ENCODE measurements at regions not wholly inside any gene's neighbourhood (a gene's known extent, or its start where the extent isn't known, plus 50 kb on each side); places are given as distances from the start of the nearest gene placed in this dataset.

DNA sequence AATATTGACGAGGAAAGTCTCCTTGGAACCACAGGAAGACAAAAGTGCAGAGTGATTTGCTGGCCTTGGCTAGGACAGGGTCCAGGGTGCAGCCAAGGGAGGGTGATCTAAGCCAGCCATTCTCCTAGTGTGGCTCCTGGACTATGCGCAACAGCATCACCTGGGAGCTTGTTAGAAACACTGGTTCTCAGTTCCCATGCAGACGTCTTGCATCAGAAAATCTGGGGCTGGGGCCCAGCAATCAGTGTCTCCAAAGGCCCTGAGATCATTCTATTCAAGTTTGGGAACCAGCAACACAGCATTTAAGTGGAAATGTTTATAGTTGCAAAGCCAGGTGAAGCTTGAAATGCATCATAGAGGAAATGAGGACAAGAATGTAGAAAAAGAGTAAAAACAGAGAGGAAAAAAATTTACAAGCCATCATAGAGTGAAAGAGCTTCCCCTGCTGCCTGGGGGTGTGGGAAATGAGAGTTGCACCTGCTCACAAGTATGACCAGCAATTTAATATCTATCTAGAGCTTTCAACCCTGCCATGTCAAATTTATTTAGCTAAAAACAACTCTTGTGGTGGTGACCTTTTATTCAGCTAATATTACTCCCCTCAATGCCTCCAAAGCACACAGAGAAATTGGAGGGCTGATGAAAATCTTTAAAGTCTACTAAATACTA lies 54.4 kb upstream of the SEC11C start:
- Histone ChIP-seq H3K27me3 (ENCODE audit: insufficient read depth in 3 of 3, low read length in 2 of 3) (no peaks in the 10 kb centered on the region), H3K27ac (no peak overlapping the region), H3K4me1 (no peaks in the 10 kb centered on the region), H3K36me3 (ENCODE audit: insufficient read depth in 1 of 2, low read depth in 1 of 2) (no peaks in the 10 kb centered on the region), H3K4me3 (no peak overlapping the region), H3K9me3 (no peaks in the 10 kb centered on the region)
- DNase-seq (no peak), ATAC-seq (no peak)
- intact Hi-C loops (cut with DNase I), result loop anchor here in 1 of 2 donors (10.0 kb wide), 1 partner anchor 580 kb away; no protein-coding TSS in a partner anchor
- TF ChIP-seq, protein P1, sequence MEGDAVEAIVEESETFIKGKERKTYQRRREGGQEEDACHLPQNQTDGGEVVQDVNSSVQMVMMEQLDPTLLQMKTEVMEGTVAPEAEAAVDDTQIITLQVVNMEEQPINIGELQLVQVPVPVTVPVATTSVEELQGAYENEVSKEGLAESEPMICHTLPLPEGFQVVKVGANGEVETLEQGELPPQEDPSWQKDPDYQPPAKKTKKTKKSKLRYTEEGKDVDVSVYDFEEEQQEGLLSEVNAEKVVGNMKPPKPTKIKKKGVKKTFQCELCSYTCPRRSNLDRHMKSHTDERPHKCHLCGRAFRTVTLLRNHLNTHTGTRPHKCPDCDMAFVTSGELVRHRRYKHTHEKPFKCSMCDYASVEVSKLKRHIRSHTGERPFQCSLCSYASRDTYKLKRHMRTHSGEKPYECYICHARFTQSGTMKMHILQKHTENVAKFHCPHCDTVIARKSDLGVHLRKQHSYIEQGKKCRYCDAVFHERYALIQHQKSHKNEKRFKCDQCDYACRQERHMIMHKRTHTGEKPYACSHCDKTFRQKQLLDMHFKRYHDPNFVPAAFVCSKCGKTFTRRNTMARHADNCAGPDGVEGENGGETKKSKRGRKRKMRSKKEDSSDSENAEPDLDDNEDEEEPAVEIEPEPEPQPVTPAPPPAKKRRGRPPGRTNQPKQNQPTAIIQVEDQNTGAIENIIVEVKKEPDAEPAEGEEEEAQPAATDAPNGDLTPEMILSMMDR (IDR thresholded peaks at IDR 0.05), result no peak
- WGBS, 3 donors, result 85 to 91% (median 89%) methylated on average over 3 of the region's 3 CpGs

DNA sequence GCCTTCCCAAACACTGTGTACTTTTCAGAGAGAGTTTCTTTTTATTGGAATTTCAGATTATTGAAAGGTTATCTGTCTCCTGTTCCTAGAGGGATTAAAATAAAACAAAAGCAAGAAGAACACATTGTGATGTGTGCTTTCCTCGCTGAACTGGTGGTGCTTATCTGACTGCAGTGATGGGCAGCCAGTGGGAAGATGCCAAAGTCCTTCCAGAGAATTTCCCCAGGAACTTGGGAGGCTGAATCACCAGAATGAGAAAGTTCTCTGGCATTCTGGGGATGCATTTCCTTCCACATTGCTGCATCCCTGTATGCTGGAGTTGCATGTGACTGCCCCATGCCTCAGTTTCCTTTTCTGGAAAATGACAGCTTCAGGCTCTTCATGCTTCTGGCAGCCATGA lies 53.9 kb upstream of the SEC11C start:
- ATAC-seq (no peak), DNase-seq (no peak)
- Histone ChIP-seq H3K27me3 (ENCODE audit: insufficient read depth in 3 of 3, low read length in 2 of 3) (no peaks in the 10 kb centered on the region), H3K4me3 (no peak overlapping the region), H3K4me1 (no peaks in the 10 kb centered on the region), H3K9me3 (no peaks in the 10 kb centered on the region), H3K36me3 (ENCODE audit: insufficient read depth in 1 of 2, low read depth in 1 of 2) (no peaks in the 10 kb centered on the region), H3K27ac (no peak overlapping the region)
- TF ChIP-seq, protein P1 (IDR thresholded peaks at IDR 0.05), result no peak
- intact Hi-C loops (cut with DNase I), result loop anchor here in 1 of 2 donors (10.0 kb wide), 1 partner anchor 581 kb away; no protein-coding TSS in a partner anchor
- 63 to 74% (median 71%) methylated on average over 1 of the region's 1 CpG for WGBS, 3 donors

- ATAC-seq (no peak), DNase-seq (no peak)
- Histone ChIP-seq H3K9me3 (no peaks in the 10 kb centered on the region), H3K4me1 (no peaks in the 10 kb centered on the region), H3K36me3 (ENCODE audit: insufficient read depth in 1 of 2, low read depth in 1 of 2) (no peaks in the 10 kb centered on the region), H3K4me3 (no peak overlapping the region), H3K27me3 (ENCODE audit: insufficient read depth in 3 of 3, low read length in 2 of 3) (no peaks in the 10 kb centered on the region), H3K27ac (no peak overlapping the region)
- TF ChIP-seq, protein P1 (IDR thresholded peaks at IDR 0.05), result no peak
- intact Hi-C loops (cut with DNase I), result loop anchor here in 1 of 2 donors (10.0 kb wide), 1 partner anchor 582 kb away; no protein-coding TSS in a partner anchor
- 61 to 67% (median 67%) methylated on average over 4 of the region's 4 CpGs for WGBS, 3 donors
Measured at GRCh38 chr18:59086522-59086921, 53.2 kb upstream of the SEC11C start.

DNA sequence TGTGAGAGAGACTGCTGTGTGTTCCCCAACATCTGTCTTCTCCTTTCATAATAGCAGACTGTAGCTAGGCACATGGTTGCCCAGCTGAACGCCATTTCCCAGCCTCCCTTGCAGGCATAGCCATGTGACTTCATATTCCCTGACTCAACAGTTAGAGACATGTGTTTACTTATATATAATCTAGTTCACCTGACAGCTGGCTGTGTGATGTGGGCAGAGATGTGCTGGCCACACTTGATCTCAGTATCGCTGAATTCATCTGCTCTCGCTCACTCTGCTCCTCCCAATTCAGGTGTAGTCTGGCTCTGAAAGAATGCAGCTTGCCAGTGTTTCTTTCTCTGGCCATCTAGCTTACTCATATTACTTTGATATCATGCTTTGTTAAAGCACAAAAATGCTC lies 52.3 kb upstream of the SEC11C start:
- Histone ChIP-seq H3K4me3 (no peak overlapping the region), H3K27ac (no peak overlapping the region), H3K4me1 (no peaks in the 10 kb centered on the region), H3K36me3 (ENCODE audit: insufficient read depth in 1 of 2, low read depth in 1 of 2) (no peaks in the 10 kb centered on the region), H3K9me3 (no peaks in the 10 kb centered on the region), H3K27me3 (ENCODE audit: insufficient read depth in 3 of 3, low read length in 2 of 3) (no peaks in the 10 kb centered on the region)
- intact Hi-C loops (cut with DNase I), result loop anchor here in 1 of 2 donors (10.0 kb wide), 1 partner anchor 583 kb away; no protein-coding TSS in a partner anchor
- TF ChIP-seq, protein P1 (IDR thresholded peaks at IDR 0.05), result no peak
- DNase-seq (no peak), ATAC-seq (no peak)
- 89 to 97% (median 89%) methylated on average over 3 of the region's 3 CpGs for WGBS, 3 donors

Measured in psoas muscle (tissue), 7 donors.